Breast epithelium (tissue), 4 donors: ENCODE measurements at regions not wholly inside any gene's neighbourhood (a gene's known extent, or its start where the extent isn't known, plus 50 kb on each side); places are given as distances from the start of the nearest gene placed in this dataset.
"Not testable (repeated sequence)": the region's sequence is repeated elsewhere in the genome, so short reads cannot be mapped to it uniquely, and the experiment has no call there.

ENCODE experiments used
- DNase-seq, 2 donors: peaks; one replicate each; pipeline ENCODE4 v3.0.0-alpha.2; 2019; ENCODE audit warnings: low spot score in 2 of 2
- H3K27ac ChIP-seq, 2 donors: fragments of 200-600 bp; sonication (generic) in 1 of 2; one replicate each; pipeline ENCODE4 v1.5.1; 2016 to 2019; ENCODE audit warnings: mild to moderate bottlenecking in 1 of 2
- H3K27me3 ChIP-seq, 2 donors: fragments of 200-600 bp; sonication (generic) in 1 of 2; one replicate each; pipeline versions ENCODE4 v1.5.1 to v1.6.0; 2017 to 2019; ENCODE audit warnings: control low read depth in 1 of 2, mild to moderate bottlenecking in 1 of 2
- H3K36me3 ChIP-seq: fragments of 200-600 bp; one replicate; pipeline ENCODE4 v1.5.1; 2019
- H3K4me1 ChIP-seq, 2 donors: fragments of 200-600 bp; sonication (generic); one replicate each; pipeline ENCODE4 v1.5.1; 2016 to 2019; ENCODE audit warnings: control low read depth in 1 of 2
- H3K4me3 ChIP-seq, 3 donors: fragments of 200-600 bp; sonication (generic); 1 replicate in 2 of 3; 2 replicates in 1 of 3; pipeline ENCODE4 v1.5.1; 2016 to 2019; ENCODE audit warnings: mild to moderate bottlenecking in 3 of 3, moderate library complexity in 2 of 3
- H3K9me3 ChIP-seq, 2 donors: fragments of 200-600 bp; sonication (generic) in 1 of 2; one replicate each; pipeline ENCODE4 v1.5.1; 2016 to 2019; ENCODE audit warnings: control low read depth in 1 of 2
- POLR2A ChIP-seq: fragments of 450-650 bp; IDR thresholded peaks from one replicate; pipeline ENCODE4 v1.6.1; 2016; ENCODE audit warnings: antibody characterized with exemption, mild to moderate bottlenecking, moderate library complexity
- POLR2AphosphoS5 ChIP-seq, 3 donors: sonication (generic); formaldehyde crosslinking; IDR thresholded peaks; one replicate each; pipeline ENCODE4 v1.6.1; 2017; ENCODE audit warnings: antibody characterized with exemption in 3 of 3
- intact Hi-C: fragments of 100-400 bp; cut with DNase I; formaldehyde crosslinking; loops from one replicate; pipeline ENCODE4 v1.15.1; 2023; ENCODE audit warnings: low total_unique reads
- TF ChIP-seq, protein P1 (sequence below), 3 donors: fragments of 450-650 bp; IDR thresholded peaks; one replicate each; pipeline ENCODE4 v1.5.1; 2016 to 2017; ENCODE audit warnings: antibody characterized with exemption in 3 of 3, mild to moderate bottlenecking in 3 of 3, moderate library complexity in 3 of 3

DNA sequence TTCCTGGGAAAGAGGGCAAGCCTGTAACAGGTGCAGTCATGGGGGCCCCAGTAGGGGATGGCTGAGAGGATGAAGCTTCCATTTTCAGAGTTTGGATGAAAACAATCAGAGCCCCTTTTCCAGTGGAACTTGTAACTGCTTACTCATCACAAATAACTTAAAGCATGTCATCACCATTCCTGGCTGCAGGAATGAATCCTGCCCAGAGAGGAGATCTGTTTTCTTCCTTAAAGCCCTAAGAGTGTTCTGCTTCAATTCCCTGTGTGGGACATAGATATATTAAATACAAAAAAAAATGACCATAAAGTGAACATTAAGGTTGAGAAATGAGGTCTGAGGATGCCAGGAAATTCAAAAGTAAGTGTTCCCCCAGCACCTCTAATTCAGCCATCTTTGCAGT is 183.4 kb upstream of the MEIS1 start:
- intact Hi-C loops = no loop called here
- no peak for DNase-seq
- H3K27ac ChIP-seq = no peak overlapping the region
- TF ChIP-seq POLR2AphosphoS5 (IDR thresholded peaks at IDR 0.05) (no peak), POLR2A (no peak)
- H3K27me3 ChIP-seq = no peaks in the 10 kb centered on the region
- H3K4me1 ChIP-seq = no peaks in the 10 kb centered on the region
- H3K36me3 ChIP-seq = no peaks in the 10 kb centered on the region
- H3K9me3 ChIP-seq = no peaks in the 10 kb centered on the region
- no peak overlapping the region for H3K4me3 ChIP-seq

DNA sequence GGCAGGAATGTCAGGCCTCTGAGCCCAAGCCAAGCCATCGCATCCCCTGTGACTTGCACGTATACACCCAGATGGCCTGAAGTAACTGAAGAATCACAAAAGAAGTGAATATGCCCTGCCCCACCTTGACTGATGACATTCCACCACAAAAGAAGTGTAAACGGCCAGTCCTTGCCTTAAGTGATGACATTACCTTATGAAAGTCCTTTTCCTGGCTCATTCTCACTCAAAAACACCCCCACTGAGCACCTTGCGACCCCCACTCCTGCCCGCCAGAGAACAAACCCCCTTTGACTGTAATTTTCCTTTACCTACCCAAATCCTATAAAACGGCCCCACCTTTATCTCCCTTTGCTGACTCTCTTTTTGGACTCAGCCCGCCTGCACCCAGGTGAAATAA is 185.8 kb upstream of the MEIS1 start:
- H3K27ac ChIP-seq, intact Hi-C loops, DNase-seq: not testable (repeated sequence)

DNA sequence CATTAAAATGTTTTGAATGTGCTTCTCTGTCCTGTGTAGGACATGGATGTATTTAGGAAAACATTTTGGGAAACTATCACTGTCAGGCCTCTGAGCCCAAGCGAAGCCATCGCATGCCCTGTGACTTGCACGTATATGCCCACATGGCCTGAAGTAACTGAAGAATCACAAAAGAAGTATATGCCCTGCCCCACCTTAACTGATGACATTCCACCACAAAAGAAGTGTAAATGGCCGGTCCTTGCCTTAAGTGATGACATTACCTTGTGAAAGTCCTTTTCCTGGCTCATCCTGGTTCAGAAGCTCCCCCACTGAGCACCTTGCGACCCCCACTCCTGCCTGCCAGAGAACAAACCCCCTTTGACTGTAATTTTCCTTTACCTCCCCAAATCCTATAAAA is 191.1 kb upstream of the MEIS1 start:
- not testable (repeated sequence) for H3K4me3 ChIP-seq, H3K36me3 ChIP-seq, H3K27me3 ChIP-seq, DNase-seq, H3K9me3 ChIP-seq, H3K27ac ChIP-seq
- intact Hi-C loops = loop anchor here (2.0 kb wide), 1 partner anchor 47 kb away; no protein-coding TSS in a partner anchor
- H3K4me1 ChIP-seq = peaks cover 0 to 11% of the 10 kb centered on the region in 2 donors

More for the DNA sequence above, 185.8 kb upstream of the MEIS1 start:
- H3K36me3 ChIP-seq, H3K4me1 ChIP-seq, H3K9me3 ChIP-seq, H3K27me3 ChIP-seq, H3K4me3 ChIP-seq: not testable (repeated sequence)

DNA sequence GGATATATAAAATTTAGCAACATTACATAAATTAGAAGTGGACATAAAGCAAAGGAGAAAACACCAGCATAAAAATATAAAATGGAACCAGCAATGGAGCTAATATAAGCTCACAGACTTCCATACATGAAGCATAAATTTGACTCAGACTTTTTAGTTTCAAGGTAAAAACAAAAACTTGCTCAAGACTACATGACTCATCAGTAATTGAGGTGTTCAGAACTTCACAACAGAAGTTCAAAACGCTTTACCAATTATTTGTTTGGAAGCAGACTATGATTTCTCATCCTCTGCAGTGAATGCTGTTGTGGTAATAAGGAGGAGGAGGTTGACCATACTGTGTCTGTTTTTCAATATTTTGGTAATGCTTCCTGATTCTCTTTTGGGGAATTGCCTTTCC is 192.0 kb upstream of the MEIS1 start:
- H3K27me3 ChIP-seq, H3K36me3 ChIP-seq, H3K27ac ChIP-seq, H3K9me3 ChIP-seq, DNase-seq, H3K4me3 ChIP-seq: not testable (repeated sequence)
- H3K4me1 ChIP-seq = peaks cover 0 to 11% of the 10 kb centered on the region in 2 donors
- intact Hi-C loops = loop anchor here (2.0 kb wide), 1 partner anchor 48 kb away; no protein-coding TSS in a partner anchor

DNA sequence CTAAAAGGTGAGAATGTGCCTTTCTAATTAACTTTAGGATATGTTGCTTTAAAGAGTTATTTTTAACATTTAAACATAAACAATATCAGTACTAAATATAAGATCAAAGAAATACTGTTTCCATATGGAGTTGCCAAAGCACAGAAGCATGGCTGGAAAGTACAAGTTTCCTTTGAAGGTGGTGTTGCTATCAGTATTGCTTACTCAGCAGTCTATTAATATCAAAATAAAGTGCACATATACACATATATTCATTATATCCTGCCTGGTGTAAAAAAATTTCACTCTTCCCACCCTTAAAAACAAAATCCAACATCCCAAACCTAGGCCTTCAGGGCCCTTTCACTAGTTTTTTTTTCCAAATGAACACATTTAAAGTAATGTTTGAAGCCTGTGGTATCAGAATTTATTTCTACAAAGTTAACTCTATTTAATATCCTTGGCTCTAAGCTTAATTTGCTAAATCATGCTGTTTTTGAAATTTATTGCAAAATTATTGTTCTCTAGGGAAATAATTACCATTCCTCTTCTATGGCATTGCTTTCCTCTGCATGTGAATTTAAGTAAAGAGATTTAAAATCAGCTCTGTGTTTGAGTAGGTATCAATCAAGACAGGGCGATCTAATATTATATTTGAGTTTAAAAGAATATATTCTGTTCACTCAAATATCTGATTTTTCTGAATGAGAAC is 192.7 kb upstream of the MEIS1 start:
- Histone ChIP-seq H3K4me1 (peaks cover 0 to 11% of the 10 kb centered on the region in 2 donors), H3K36me3 (no peaks in the 10 kb centered on the region), H3K9me3 (no peaks in the 10 kb centered on the region), H3K4me3 (no peak overlapping the region), H3K27me3 (no peaks in the 10 kb centered on the region), H3K27ac (no peak overlapping the region)
- DNase-seq = no peak
- TF ChIP-seq POLR2A (no peak), POLR2AphosphoS5 (IDR thresholded peaks at IDR 0.05) (no peak)
- TF ChIP-seq, protein P1, sequence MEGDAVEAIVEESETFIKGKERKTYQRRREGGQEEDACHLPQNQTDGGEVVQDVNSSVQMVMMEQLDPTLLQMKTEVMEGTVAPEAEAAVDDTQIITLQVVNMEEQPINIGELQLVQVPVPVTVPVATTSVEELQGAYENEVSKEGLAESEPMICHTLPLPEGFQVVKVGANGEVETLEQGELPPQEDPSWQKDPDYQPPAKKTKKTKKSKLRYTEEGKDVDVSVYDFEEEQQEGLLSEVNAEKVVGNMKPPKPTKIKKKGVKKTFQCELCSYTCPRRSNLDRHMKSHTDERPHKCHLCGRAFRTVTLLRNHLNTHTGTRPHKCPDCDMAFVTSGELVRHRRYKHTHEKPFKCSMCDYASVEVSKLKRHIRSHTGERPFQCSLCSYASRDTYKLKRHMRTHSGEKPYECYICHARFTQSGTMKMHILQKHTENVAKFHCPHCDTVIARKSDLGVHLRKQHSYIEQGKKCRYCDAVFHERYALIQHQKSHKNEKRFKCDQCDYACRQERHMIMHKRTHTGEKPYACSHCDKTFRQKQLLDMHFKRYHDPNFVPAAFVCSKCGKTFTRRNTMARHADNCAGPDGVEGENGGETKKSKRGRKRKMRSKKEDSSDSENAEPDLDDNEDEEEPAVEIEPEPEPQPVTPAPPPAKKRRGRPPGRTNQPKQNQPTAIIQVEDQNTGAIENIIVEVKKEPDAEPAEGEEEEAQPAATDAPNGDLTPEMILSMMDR (IDR thresholded peaks at IDR 0.05) = no peak
- intact Hi-C loops = loop anchor here (2.0 kb wide), 1 partner anchor 49 kb away; no protein-coding TSS in a partner anchor

DNA sequence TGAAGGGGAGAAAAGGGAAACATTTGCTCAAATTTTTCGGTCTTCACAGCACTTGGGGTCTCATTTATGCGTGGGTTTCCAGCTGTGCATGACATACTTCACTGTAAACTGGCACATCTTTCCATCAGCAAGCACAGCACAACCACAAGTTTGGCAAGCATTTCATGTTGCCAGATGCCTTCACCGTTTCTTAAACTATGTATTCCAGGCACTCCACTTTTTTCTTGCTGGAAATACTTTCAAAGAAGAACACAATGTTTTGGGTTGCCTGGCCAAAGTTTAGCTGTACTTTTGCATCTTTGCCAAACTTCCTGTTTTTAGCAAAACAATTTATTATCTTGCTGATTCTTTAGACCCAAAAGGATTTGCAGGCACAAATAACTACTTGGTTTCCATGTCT is 194.6 kb upstream of the MEIS1 start:
- DNase-seq = peak in 1 of 2 donors; percentile 44
- no peaks in the 10 kb centered on the region for H3K9me3 ChIP-seq
- peak overlapping the region in 1 of 3 donors; percentile 9 for H3K4me3 ChIP-seq
- TF ChIP-seq POLR2A (no peak), POLR2AphosphoS5 (IDR thresholded peaks at IDR 0.05) (peak in 1 of 3 donors; percentile 42)
- TF ChIP-seq, protein P1 (IDR thresholded peaks at IDR 0.05) = no peak
- no peaks in the 10 kb centered on the region for H3K36me3 ChIP-seq
- H3K27me3 ChIP-seq = no peaks in the 10 kb centered on the region
- intact Hi-C loops = no loop called here
- peak overlapping the region; percentile 18 to 22 for H3K27ac ChIP-seq
- peaks cover 0 to 11% of the 10 kb centered on the region in 2 donors for H3K4me1 ChIP-seq

DNA sequence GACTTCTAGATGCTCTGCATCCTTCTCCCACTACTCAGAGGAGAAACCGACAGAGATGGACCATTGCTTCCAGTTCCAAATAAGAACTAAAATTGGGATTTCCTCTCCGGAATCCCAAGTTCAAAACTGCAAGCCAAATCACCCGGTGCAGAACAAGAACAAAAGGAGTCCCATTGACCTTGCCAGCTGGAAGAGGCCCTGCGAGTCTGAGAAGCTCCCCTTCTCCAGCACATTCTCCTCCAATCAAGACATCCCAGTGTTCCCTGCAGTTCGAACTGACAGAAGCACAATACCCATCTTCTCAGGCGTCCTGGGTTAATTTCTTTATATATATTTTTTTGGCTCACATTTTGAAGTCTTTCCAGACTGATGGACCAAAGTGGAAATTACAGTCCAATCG is 195.3 kb upstream of the MEIS1 start:
- H3K4me1 ChIP-seq = peaks cover 0 to 11% of the 10 kb centered on the region in 2 donors
- no peak for DNase-seq

More for the DNA sequence above, 195.3 kb upstream of the MEIS1 start:
- no peaks in the 10 kb centered on the region for H3K36me3 ChIP-seq
- no peak overlapping the region for H3K4me3 ChIP-seq
- H3K9me3 ChIP-seq = no peaks in the 10 kb centered on the region
- intact Hi-C loops = no loop called here
- peak overlapping the region; percentile 18 to 22 for H3K27ac ChIP-seq
- TF ChIP-seq POLR2AphosphoS5 (IDR thresholded peaks at IDR 0.05) (no peak), POLR2A (no peak)
- TF ChIP-seq, protein P1 (IDR thresholded peaks at IDR 0.05) = no peak
- H3K27me3 ChIP-seq = no peaks in the 10 kb centered on the region
